H1 (cell line): ENCODE measurements at regions not wholly inside any gene's neighbourhood (a gene's known extent, or its start where the extent isn't known, plus 50 kb on each side); places are given as distances from the start of the nearest gene placed in this dataset.

Experiments
- CTCF ChIA-PET: fragments of 300-600 bp; sonication (Branson Sonifier 250); formaldehyde crosslinking; loops from one replicate; lab custom pipeline; 2021; ENCODE audit not compliant: partially characterized antibody; lab: Charles Lee
- POLR2A ChIA-PET: fragments of 300-600 bp; sonication (Branson Sonifier 250); formaldehyde crosslinking; loops from one replicate; lab custom pipeline; 2021; ENCODE audit warnings: inconsistent platforms; ENCODE audit not compliant: partially characterized antibody; lab: Charles Lee
- DNase-seq, 2 experiments: peaks; one replicate each; pipeline versions ENCODE4 v3.0.0 to v3.0.0-alpha.2; 2010 to 2022; ENCODE audit warnings: low spot score in 2 of 2, low read depth in 1 of 2, mixed read lengths in 1 of 2
- FAIRE-seq: peaks from 2 replicates; lab custom pipeline; 2011; peaks lifted over from hg19 to GRCh38; lab: Jason Lieb, UNC
- H2AFZ ChIP-seq: 2 replicates; pipeline ENCODE4 v1.8.1; 2012; ENCODE audit warnings: low read length, inconsistent platforms
- H2AK5ac ChIP-seq: 2 replicates; pipeline ENCODE4 v1.6.1; 2013; ENCODE audit warnings: low read depth, low read length
- H2BK120ac ChIP-seq: replicated peaks from 2 replicates; pipeline ENCODE3; 2013; ENCODE audit warnings: low read depth, low read length, inconsistent platforms
- H2BK12ac ChIP-seq: 2 replicates; pipeline ENCODE4 v1.6.1; 2013; ENCODE audit warnings: low read depth, low read length
- H2BK15ac ChIP-seq: 2 replicates; pipeline ENCODE4 v1.6.1; 2013; ENCODE audit warnings: low read length
- H2BK20ac ChIP-seq: 2 replicates; pipeline ENCODE4 v1.6.1; 2013; ENCODE audit warnings: low read length
- H2BK5ac ChIP-seq: 2 replicates; pipeline ENCODE4 v1.6.1; 2013; ENCODE audit warnings: low read depth, low read length
- H3K14ac ChIP-seq: 2 replicates; pipeline ENCODE4 v1.6.1; 2013; ENCODE audit warnings: inconsistent platforms; ENCODE audit not compliant: insufficient read length
- H3K18ac ChIP-seq: 2 replicates; pipeline ENCODE4 v1.6.1; 2013; ENCODE audit warnings: low read length; ENCODE audit errors: extremely low read depth
- H3K23ac ChIP-seq: 2 replicates; pipeline ENCODE4 v1.6.1; 2013; ENCODE audit warnings: inconsistent platforms; ENCODE audit not compliant: insufficient read length
- H3K23me2 ChIP-seq: 2 replicates; pipeline ENCODE4 v1.6.1; 2013; ENCODE audit warnings: low read depth, low read length
- H3K27ac ChIP-seq: 2 replicates; pipeline ENCODE4 v1.6.1; 2011; ENCODE audit warnings: low read depth, low read length, inconsistent platforms
- H3K27me3 ChIP-seq, 4 experiments: replicated peaks in 1 of 4; 1 replicate in 1 of 4; 2 replicates in 3 of 4; pipeline versions ENCODE4 v1.6.1 to v1.8.1; 2011 to 2013; ENCODE audit warnings: low read length in 3 of 4, mild to moderate bottlenecking in 3 of 4, inconsistent platforms in 2 of 4, mixed read lengths in 2 of 4, moderate library complexity in 1 of 4; ENCODE audit not compliant: control insufficient read depth in 3 of 4, insufficient read depth in 3 of 4; ENCODE audit errors: extremely low read depth in 1 of 4
- H3K36me3 ChIP-seq, 4 experiments: 2 replicates each; pipeline versions ENCODE4 v1.6.1 to v1.8.1; 2011 to 2013; ENCODE audit warnings: mild to moderate bottlenecking in 4 of 4, low read length in 3 of 4, moderate library complexity in 2 of 4, control low read depth in 1 of 4, inconsistent platforms in 1 of 4; ENCODE audit not compliant: insufficient read depth in 4 of 4, control insufficient read depth in 2 of 4
- H3K4ac ChIP-seq: replicated peaks from 2 replicates; pipeline ENCODE3; 2013; ENCODE audit warnings: low read length, low read depth, mixed read lengths, inconsistent platforms; ENCODE audit not compliant: insufficient read length
- H3K4me1 ChIP-seq, 4 experiments: replicated peaks in 1 of 4; 1 replicate in 1 of 4; 2 replicates in 3 of 4; pipeline versions ENCODE4 v1.6.1 to v1.8.1; 2011 to 2013; ENCODE audit warnings: low read length in 3 of 4, inconsistent platforms in 2 of 4, mixed read lengths in 1 of 4; ENCODE audit not compliant: insufficient read depth in 4 of 4, control insufficient read depth in 3 of 4
- H3K4me2 ChIP-seq, 2 experiments: 2 replicates each; pipeline versions ENCODE4 v1.6.1 to v1.8.1; 2011 to 2013; ENCODE audit warnings: low read depth in 2 of 2, low read length in 2 of 2, control low read depth in 1 of 2, inconsistent platforms in 1 of 2, mild to moderate bottlenecking in 1 of 2; ENCODE audit not compliant: insufficient read depth in 1 of 2
- H3K4me3 ChIP-seq, 4 experiments: fragments of 200-600, 300-600 bp in 1 of 4; sonication (generic), shearing (Covaris generic), sonication (Bioruptor Twin) in 1 of 4; 2 replicates each; pipeline versions ENCODE4 v1.5.1 to v1.8.1; 2011 to 2016; ENCODE audit warnings: low read length in 4 of 4, low read depth in 3 of 4, control low read depth in 2 of 4, inconsistent platforms in 2 of 4, mild to moderate bottlenecking in 2 of 4, mixed read lengths in 1 of 4, moderate library complexity in 1 of 4; ENCODE audit not compliant: insufficient read depth in 2 of 4; ENCODE audit errors: extremely low read depth in 1 of 4
- H3K56ac ChIP-seq: replicated peaks from 2 replicates; pipeline ENCODE3; 2013; ENCODE audit warnings: low read depth, mild to moderate bottlenecking, mixed read lengths, low read length, inconsistent platforms; ENCODE audit not compliant: insufficient read length
- H3K79me1 ChIP-seq: 2 replicates; pipeline ENCODE4 v1.6.1; 2013; ENCODE audit warnings: low read depth, low read length, control low read depth
- H3K79me2 ChIP-seq, 2 experiments: 2 replicates each; pipeline versions ENCODE4 v1.6.1 to v1.8.1; 2012 to 2013; ENCODE audit warnings: low read length in 2 of 2, mild to moderate bottlenecking in 2 of 2, inconsistent platforms in 1 of 2; ENCODE audit not compliant: insufficient read depth in 2 of 2, control insufficient read depth in 1 of 2
- H3K9ac ChIP-seq, 4 experiments: replicated peaks in 1 of 4; 1 replicate in 1 of 4; 2 replicates in 3 of 4; pipeline versions ENCODE4 v1.6.1 to v1.8.1; 2011 to 2013; ENCODE audit warnings: low read depth in 3 of 4, low read length in 3 of 4, control low read depth in 2 of 4, mild to moderate bottlenecking in 2 of 4, moderate library complexity in 2 of 4, inconsistent platforms in 1 of 4; ENCODE audit errors: extremely low read depth in 1 of 4
- H3K9me3 ChIP-seq, 2 experiments: 2 replicates each; pipeline versions ENCODE4 v1.6.1 to v1.8.1; 2012 to 2013; ENCODE audit warnings: mild to moderate bottlenecking in 2 of 2, moderate library complexity in 2 of 2, control low read depth in 1 of 2, inconsistent platforms in 1 of 2, low read depth in 1 of 2, low read length in 1 of 2, mixed read lengths in 1 of 2; ENCODE audit not compliant: insufficient read depth in 2 of 2
- H4K20me1 ChIP-seq, 2 experiments: replicated peaks in 1 of 2; 2 replicates each; pipeline versions ENCODE3 to v1.8.1; 2011 to 2013; ENCODE audit warnings: inconsistent platforms in 2 of 2, low read length in 2 of 2, mild to moderate bottlenecking in 1 of 2; ENCODE audit not compliant: insufficient read depth in 2 of 2, control insufficient read depth in 1 of 2
- H4K5ac ChIP-seq: 2 replicates; pipeline ENCODE4 v1.6.1; 2013; ENCODE audit warnings: low read length, low read depth, mixed read lengths, inconsistent platforms; ENCODE audit not compliant: insufficient read length
- H4K8ac ChIP-seq: 2 replicates; pipeline ENCODE4 v1.8.0; 2013; ENCODE audit warnings: mild to moderate bottlenecking, moderate library complexity, low read length, inconsistent platforms; ENCODE audit not compliant: insufficient read depth; ENCODE audit errors: extremely low read depth
- H4K91ac ChIP-seq: replicated peaks from 2 replicates; pipeline ENCODE3; 2013; ENCODE audit warnings: low read length, mixed read lengths, inconsistent platforms; ENCODE audit not compliant: insufficient read length
- ATF2 ChIP-seq: IDR thresholded peaks from 2 replicates; pipeline ENCODE4 v1.6.1; 2012; ENCODE audit warnings: low read length, inconsistent platforms
- KDM1A ChIP-seq: fragments of 200-600, 300-600 bp; sonication (generic); IDR thresholded peaks from 2 replicates; pipeline ENCODE4 v1.7.1; 2016; ENCODE audit warnings: mild to moderate bottlenecking, low read length, borderline replicate concordance
- POLR2AphosphoS5 ChIP-seq: IDR thresholded peaks from 2 replicates; pipeline ENCODE4 v1.6.1; 2011; ENCODE audit warnings: low read depth, low read length
- WGBS, 2 experiments: shearing (Covaris generic) in 1 of 2; methylation state at CpG; one replicate each; pipeline versions ENCODE4 v1.1.6 to v1.1.7; 2013 to 2015; ENCODE audit warnings: low lambda C conversion rate in 2 of 2, mixed read lengths in 2 of 2, inconsistent platforms in 1 of 2, low coverage in 1 of 2, missing lambda C conversion rate in 1 of 2; ENCODE audit not compliant: insufficient replicate concordance in 2 of 2, insufficient coverage in 1 of 2, insufficient read length in 1 of 2; ENCODE audit errors: extremely low coverage in 1 of 2, missing lambda C conversion rate in 1 of 2; 5-methylcytosine and 5-hydroxymethylcytosine counted together
- TF ChIP-seq, protein P1 (sequence below): IDR thresholded peaks from 2 replicates; pipeline ENCODE4 v1.6.1; 2012; ENCODE audit warnings: inconsistent platforms

DNA sequence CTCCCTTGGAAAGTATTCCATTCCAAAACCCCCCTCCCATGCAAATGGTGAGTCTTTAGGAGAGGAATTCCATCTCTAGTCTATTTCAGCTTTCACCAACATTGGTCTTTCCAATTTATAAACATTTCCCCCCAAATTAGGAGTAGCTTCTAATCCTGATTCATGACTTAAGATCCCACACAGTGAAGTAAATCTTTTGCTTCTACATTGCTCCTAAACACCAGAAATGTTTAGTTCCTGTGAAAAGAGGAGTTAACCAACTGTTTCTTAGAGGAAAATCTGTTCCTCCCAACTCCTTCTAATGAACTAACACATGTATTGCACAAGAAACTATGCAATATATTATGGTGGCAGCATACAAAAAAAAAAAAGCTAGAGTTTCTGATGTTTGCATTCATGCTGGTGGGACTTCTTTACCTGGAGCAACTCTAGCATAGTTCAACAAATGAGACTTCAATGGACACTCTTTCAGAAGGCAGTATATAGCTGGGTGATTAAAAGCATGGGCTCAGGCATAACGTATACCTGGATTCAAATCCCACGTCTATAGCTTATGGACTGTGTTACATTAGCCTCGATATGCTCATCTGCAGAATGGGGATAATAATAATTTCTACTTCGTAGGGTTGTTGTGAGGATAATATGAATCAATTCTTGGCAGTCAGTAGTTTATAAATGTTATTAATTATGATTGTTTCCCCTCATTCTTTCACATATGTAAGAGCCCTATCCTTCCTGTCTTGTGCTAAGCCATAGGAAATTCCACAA is 131.6 kb upstream of the TMEM164 start:
- no peak overlapping the region for H3K27ac ChIP-seq
- H3K36me3 ChIP-seq = no peaks in the 10 kb centered on the region
- no peak overlapping the region for H3K23ac ChIP-seq
- no peak overlapping the region for H3K9ac ChIP-seq
- no peak overlapping the region for H3K4me3 ChIP-seq
- H2BK12ac ChIP-seq = no peak overlapping the region
- H3K27me3 ChIP-seq = no peaks in the 10 kb centered on the region
- no peak overlapping the region for H4K8ac ChIP-seq
- H2BK20ac ChIP-seq = no peak overlapping the region
- no peak overlapping the region for H2AK5ac ChIP-seq
- H2AFZ ChIP-seq = no peak overlapping the region
- H3K4me1 ChIP-seq = no peaks in the 10 kb centered on the region
- TF ChIP-seq, protein P1, sequence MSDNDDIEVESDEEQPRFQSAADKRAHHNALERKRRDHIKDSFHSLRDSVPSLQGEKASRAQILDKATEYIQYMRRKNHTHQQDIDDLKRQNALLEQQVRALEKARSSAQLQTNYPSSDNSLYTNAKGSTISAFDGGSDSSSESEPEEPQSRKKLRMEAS = no peak
- TF ChIP-seq ATF2 (no peak), KDM1A (no peak), POLR2AphosphoS5 (no peak)
- no peak overlapping the region for H4K91ac ChIP-seq
- WGBS, 2 experiments = 95% methylated on average over 4 of the region's 4 CpGs; no CpG with 5 or more reads in 1 of the 2 experiments
- no peak for DNase-seq
- no peak overlapping the region for H3K56ac ChIP-seq
- no peak overlapping the region for H3K14ac ChIP-seq
- no peak for FAIRE-seq
- no peak overlapping the region for H3K4ac ChIP-seq
- no peaks in the 10 kb centered on the region for H3K79me2 ChIP-seq
- H3K4me2 ChIP-seq = no peak overlapping the region
- ChIA-PET CTCF (interaction anchor here (0.6 to 1.9 kb wide), 2 partner anchors 15 to 361 kb away, joined by 3 to 7 read pairs; no protein-coding TSS in a partner anchor), POLR2A (interaction anchor here (1.1 kb wide), 1 partner anchor 45 kb away, joined by 5 read pairs; no protein-coding TSS in a partner anchor)
- no peaks in the 10 kb centered on the region for H3K79me1 ChIP-seq
- no peak overlapping the region for H4K5ac ChIP-seq
- no peaks in the 10 kb centered on the region for H3K9me3 ChIP-seq
- H3K18ac ChIP-seq = no peak overlapping the region
- no peak overlapping the region for H2BK120ac ChIP-seq
- H3K23me2 ChIP-seq = no peaks in the 10 kb centered on the region
- H4K20me1 ChIP-seq = no peaks in the 10 kb centered on the region
- H2BK15ac ChIP-seq = no peak overlapping the region
- no peak overlapping the region for H2BK5ac ChIP-seq
